ENCODE measurements at regions not wholly inside any gene's neighbourhood (a gene's known extent, or its start where the extent isn't known, plus 50 kb on each side); places are given as distances from the start of the nearest gene placed in this dataset.

GRCh38 chr11:25242928-25243327, 746.1 kb downstream of the LUZP2 start:
- no peaks in the 10 kb centered on the region for H4K20me1 ChIP-seq (ENCODE audit: control insufficient read depth, extremely low read depth, insufficient read depth, low read length)
- TF ChIP-seq CTCF (optimal IDR thresholded peaks at IDR 0.05 in 1 of 3, IDR thresholded peaks at IDR 0.05 in 1 of 3, conservative IDR thresholded peaks at IDR 0.05 in 1 of 3; ENCODE audit: extremely low read depth in 1 of 3, insufficient read depth in 2 of 3, low read length in 3 of 3) (no peak), EZH2 (IDR thresholded peaks at IDR 0.05; ENCODE audit: low read length) (no peak)
- peaks cover 7% of the 10 kb centered on the region for H3K4me1 ChIP-seq (ENCODE audit: control insufficient read depth, extremely low read depth, insufficient read depth, low read length)
- no peaks in the 10 kb centered on the region for H3K9me1 ChIP-seq (ENCODE audit: control insufficient read depth, extremely low read depth, insufficient read depth, low read length)
- H3K27me3 ChIP-seq (ENCODE audit: control insufficient read depth, extremely low read depth, insufficient read depth, low read length): no peaks in the 10 kb centered on the region
- no peak overlapping the region for H3K4me3 ChIP-seq (ENCODE audit: control insufficient read depth in 2 of 3, extremely low read depth in 1 of 3, insufficient read depth in 2 of 3, low read depth in 1 of 3, low read length in 3 of 3)
- H2AFZ ChIP-seq (ENCODE audit: control insufficient read depth, low read length): peak overlapping the region; percentile 4
- H3K36me3 ChIP-seq (ENCODE audit: control insufficient read depth in 2 of 2, extremely low read depth in 1 of 2, insufficient read depth in 2 of 2, low read length in 2 of 2): no peaks in the 10 kb centered on the region
- dilution Hi-C loops (cut with MboI; ENCODE audit: extremely low pct_ligation_motif_present, low sequenced_read_pairs): no loop called here
- no peaks in the 10 kb centered on the region for H3K9me3 ChIP-seq (ENCODE audit: control insufficient read depth, low read depth, low read length)
- no peaks in the 10 kb centered on the region for H3K79me2 ChIP-seq (ENCODE audit: control insufficient read depth, insufficient read depth, low read length)
- H3K9ac ChIP-seq (ENCODE audit: control insufficient read depth, extremely low read depth, insufficient read depth, low read length): no peak overlapping the region
- H3K4me2 ChIP-seq (ENCODE audit: control insufficient read depth, extremely low read depth, insufficient read depth, low read depth, low read length): peak overlapping the region; percentile 42
- FAIRE-seq: peak; percentile 93
- no peak overlapping the region for H3K27ac ChIP-seq (ENCODE audit: control insufficient read depth, insufficient read depth, low read length)
- peak; percentile 35 for DNase-seq (ENCODE audit: low read depth, low spot score)

GRCh38 chr11:25244126-25244525, 747.3 kb downstream of the LUZP2 start:
- no peak overlapping the region for H3K4me3 ChIP-seq (ENCODE audit: control insufficient read depth in 2 of 3, extremely low read depth in 1 of 3, insufficient read depth in 2 of 3, low read depth in 1 of 3, low read length in 3 of 3)
- TF ChIP-seq EZH2 (IDR thresholded peaks at IDR 0.05; ENCODE audit: low read length): no peak
- no peak for TF ChIP-seq CTCF (optimal IDR thresholded peaks at IDR 0.05 in 1 of 3, IDR thresholded peaks at IDR 0.05 in 1 of 3, conservative IDR thresholded peaks at IDR 0.05 in 1 of 3; ENCODE audit: extremely low read depth in 1 of 3, insufficient read depth in 2 of 3, low read length in 3 of 3)
- no peak overlapping the region for H3K4me2 ChIP-seq (ENCODE audit: control insufficient read depth, extremely low read depth, insufficient read depth, low read depth, low read length)
- DNase-seq (ENCODE audit: low read depth, low spot score) (no peak), FAIRE-seq (no peak)
- no peaks in the 10 kb centered on the region for H3K9me1 ChIP-seq (ENCODE audit: control insufficient read depth, extremely low read depth, insufficient read depth, low read length)
- no peak overlapping the region for H2AFZ ChIP-seq (ENCODE audit: control insufficient read depth, low read length)
- no peak overlapping the region for H3K9ac ChIP-seq (ENCODE audit: control insufficient read depth, extremely low read depth, insufficient read depth, low read length)
- dilution Hi-C loops (cut with MboI; ENCODE audit: extremely low pct_ligation_motif_present, low sequenced_read_pairs): no loop called here
- no peaks in the 10 kb centered on the region for H4K20me1 ChIP-seq (ENCODE audit: control insufficient read depth, extremely low read depth, insufficient read depth, low read length)
- H3K27me3 ChIP-seq (ENCODE audit: control insufficient read depth, extremely low read depth, insufficient read depth, low read length): no peaks in the 10 kb centered on the region
- no peaks in the 10 kb centered on the region for H3K36me3 ChIP-seq (ENCODE audit: control insufficient read depth in 2 of 2, extremely low read depth in 1 of 2, insufficient read depth in 2 of 2, low read length in 2 of 2)
- H3K4me1 ChIP-seq (ENCODE audit: control insufficient read depth, extremely low read depth, insufficient read depth, low read length): peaks cover 7% of the 10 kb centered on the region
- H3K79me2 ChIP-seq (ENCODE audit: control insufficient read depth, insufficient read depth, low read length): no peaks in the 10 kb centered on the region
- H3K27ac ChIP-seq (ENCODE audit: control insufficient read depth, insufficient read depth, low read length): no peak overlapping the region
- H3K9me3 ChIP-seq (ENCODE audit: control insufficient read depth, low read depth, low read length): no peaks in the 10 kb centered on the region

All from keratinocyte (primary cell).